Keratinocyte (primary cell): ENCODE measurements at regions not wholly inside any gene's neighbourhood (a gene's known extent, or its start where the extent isn't known, plus 50 kb on each side); places are given as distances from the start of the nearest gene placed in this dataset.

ENCODE experiments used
- DNase-seq: peaks from one replicate; pipeline ENCODE4 v3.0.0-alpha.2; 2011; ENCODE audit warnings: low read depth, missing footprints, low spot score
- FAIRE-seq: peaks from 2 replicates; lab custom pipeline; 2011; peaks lifted over from hg19 to GRCh38; lab: Jason Lieb, UNC
- H2AFZ ChIP-seq: 2 replicates; pipeline ENCODE4 v1.6.0; 2012; ENCODE audit warnings: low read length, control low read depth, inconsistent platforms; ENCODE audit not compliant: control insufficient read depth
- H3K27ac ChIP-seq: 2 replicates; pipeline ENCODE4 v1.5.1; 2011; ENCODE audit warnings: low read length; ENCODE audit not compliant: control insufficient read depth, insufficient read depth
- H3K27me3 ChIP-seq: 3 replicates; pipeline ENCODE4 v1.6.0; 2011; ENCODE audit warnings: low read length; ENCODE audit not compliant: control insufficient read depth, insufficient read depth; ENCODE audit errors: extremely low read depth
- H3K36me3 ChIP-seq, 2 experiments: 2 replicates in 1 of 2; 3 replicates in 1 of 2; pipeline ENCODE4 v1.5.1; 2011; ENCODE audit warnings: low read length in 2 of 2, mild to moderate bottlenecking in 1 of 2; ENCODE audit not compliant: control insufficient read depth in 2 of 2, insufficient read depth in 2 of 2; ENCODE audit errors: extremely low read depth in 1 of 2
- H3K4me1 ChIP-seq: 3 replicates; pipeline ENCODE4 v1.5.1; 2011; ENCODE audit warnings: low read length; ENCODE audit not compliant: control insufficient read depth, insufficient read depth; ENCODE audit errors: extremely low read depth
- H3K4me2 ChIP-seq: 3 replicates; pipeline ENCODE4 v1.6.0; 2011; ENCODE audit warnings: low read depth, low read length; ENCODE audit not compliant: control insufficient read depth, insufficient read depth; ENCODE audit errors: extremely low read depth
- H3K4me3 ChIP-seq, 3 experiments: fragments of 200-600 bp in 1 of 3; sonication (generic) in 1 of 3; 2 replicates in 2 of 3; 3 replicates in 1 of 3; pipeline ENCODE4 v1.5.1; 2011 to 2016; ENCODE audit warnings: low read length in 3 of 3, mild to moderate bottlenecking in 3 of 3, control low read depth in 2 of 3, inconsistent platforms in 1 of 3, low read depth in 1 of 3, mixed read lengths in 1 of 3, mixed run types in 1 of 3, moderate library complexity in 1 of 3; ENCODE audit not compliant: control insufficient read depth in 2 of 3, insufficient read depth in 2 of 3; ENCODE audit errors: extremely low read depth in 1 of 3
- H3K79me2 ChIP-seq: 2 replicates; pipeline ENCODE4 v1.6.0; 2012; ENCODE audit warnings: low read length; ENCODE audit not compliant: control insufficient read depth, insufficient read depth
- H3K9ac ChIP-seq: 3 replicates; pipeline ENCODE4 v1.6.0; 2011; ENCODE audit warnings: low read length; ENCODE audit not compliant: control insufficient read depth, insufficient read depth; ENCODE audit errors: extremely low read depth
- H3K9me1 ChIP-seq: 3 replicates; pipeline ENCODE4 v1.6.0; 2011; ENCODE audit warnings: low read length; ENCODE audit not compliant: control insufficient read depth, insufficient read depth; ENCODE audit errors: extremely low read depth
- H3K9me3 ChIP-seq: 2 replicates; pipeline ENCODE4 v1.5.1; 2012; ENCODE audit warnings: low read depth, low read length; ENCODE audit not compliant: control insufficient read depth
- H4K20me1 ChIP-seq: 3 replicates; pipeline ENCODE4 v1.6.0; 2011; ENCODE audit warnings: low read length; ENCODE audit not compliant: control insufficient read depth, insufficient read depth; ENCODE audit errors: extremely low read depth
- CTCF ChIP-seq, 3 experiments: IDR thresholded peaks in 1 of 3; conservative IDR thresholded peaks in 1 of 3; optimal IDR thresholded peaks in 1 of 3; 2 replicates in 2 of 3; 3 replicates in 1 of 3; pipeline versions ENCODE3 to v1.5.1; 2011; ENCODE audit warnings: low read length in 3 of 3, mild to moderate bottlenecking in 3 of 3, moderate library complexity in 2 of 3, control low read depth in 1 of 3, inconsistent platforms in 1 of 3; ENCODE audit not compliant: insufficient read depth in 2 of 3; ENCODE audit errors: extremely low read depth in 1 of 3
- EZH2 ChIP-seq: IDR thresholded peaks from one replicate; pipeline ENCODE4 v1.6.1; 2012; ENCODE audit warnings: inconsistent platforms, mild to moderate bottlenecking, low read length, moderate library complexity
- dilution Hi-C: fragments of 300-500 bp; cut with MboI; formaldehyde crosslinking; loops from one replicate; pipeline ENCODE4 v1.7.0; 2020; ENCODE audit warnings: low sequenced_read_pairs; ENCODE audit not compliant: extremely low pct_ligation_motif_present

GRCh38 chr12:78407722-78408121 is 456.9 kb upstream of the SYT1 start:
- H3K4me3 ChIP-seq = no peak overlapping the region
- no peak for FAIRE-seq
- H3K4me2 ChIP-seq = no peak overlapping the region
- no peaks in the 10 kb centered on the region for H3K4me1 ChIP-seq
- dilution Hi-C loops = no loop called here
- no peaks in the 10 kb centered on the region for H3K9me1 ChIP-seq
- H2AFZ ChIP-seq = no peak overlapping the region
- no peaks in the 10 kb centered on the region for H3K9me3 ChIP-seq
- TF ChIP-seq CTCF (optimal IDR thresholded peaks at IDR 0.05 in 1 of 3, IDR thresholded peaks at IDR 0.05 in 1 of 3, conservative IDR thresholded peaks at IDR 0.05 in 1 of 3; ENCODE audit: extremely low read depth in 1 of 3, insufficient read depth in 2 of 3, low read length in 3 of 3) (no peak), EZH2 (no peak)
- H3K27ac ChIP-seq = no peak overlapping the region
- no peaks in the 10 kb centered on the region for H3K27me3 ChIP-seq
- no peak overlapping the region for H3K9ac ChIP-seq
- no peaks in the 10 kb centered on the region for H3K36me3 ChIP-seq
- no peak for DNase-seq
- no peaks in the 10 kb centered on the region for H4K20me1 ChIP-seq
- H3K79me2 ChIP-seq = no peaks in the 10 kb centered on the region

- dilution Hi-C loops = no loop called here
- Histone ChIP-seq H3K4me2 (no peak overlapping the region), H3K79me2 (no peaks in the 10 kb centered on the region), H3K27me3 (no peaks in the 10 kb centered on the region), H3K9me1 (no peaks in the 10 kb centered on the region), H4K20me1 (no peaks in the 10 kb centered on the region), H3K9me3 (no peaks in the 10 kb centered on the region), H3K36me3 (no peaks in the 10 kb centered on the region), H3K4me3 (no peak overlapping the region), H2AFZ (no peak overlapping the region), H3K27ac (no peak overlapping the region), H3K9ac (no peak overlapping the region), H3K4me1 (no peaks in the 10 kb centered on the region)
- DNase-seq (no peak), FAIRE-seq (no peak)
- TF ChIP-seq CTCF (optimal IDR thresholded peaks at IDR 0.05 in 1 of 3, IDR thresholded peaks at IDR 0.05 in 1 of 3, conservative IDR thresholded peaks at IDR 0.05 in 1 of 3; ENCODE audit: extremely low read depth in 1 of 3, insufficient read depth in 2 of 3, low read length in 3 of 3) = no peak
- no peak for TF ChIP-seq EZH2
Observed at GRCh38 chr12:78414071-78414470, 450.5 kb upstream of the SYT1 start.
